ENCODE measurements at regions not wholly inside any gene's neighbourhood (a gene's known extent, or its start where the extent isn't known, plus 50 kb on each side); places are given as distances from the start of the nearest gene placed in this dataset.

- no peak for DNase-seq (ENCODE audit: low spot score)
Observed at GRCh38 chr15:95252404-95252803, 1021.0 kb downstream of the MCTP2 start.

GRCh38 chr15:95254263-95254662 is 1022.9 kb downstream of the MCTP2 start:
- DNase-seq (ENCODE audit: low spot score): no peak

GRCh38 chr15:95259513-95259912 is 1028.2 kb downstream of the MCTP2 start:
- DNase-seq (ENCODE audit: low spot score): peak; percentile 57

GRCh38 chr15:95259965-95260364 is 1028.6 kb downstream of the MCTP2 start:
- DNase-seq (ENCODE audit: low spot score): no peak

GRCh38 chr15:95260856-95261255 is 1029.5 kb downstream of the MCTP2 start:
- DNase-seq (ENCODE audit: low spot score): no peak

- no peak for DNase-seq (ENCODE audit: low spot score)
Observed at GRCh38 chr15:95261546-95261945, 1030.2 kb downstream of the MCTP2 start.

GRCh38 chr15:95261968-95262367 is 1030.6 kb downstream of the MCTP2 start:
- no peak for DNase-seq (ENCODE audit: low spot score)

- DNase-seq (ENCODE audit: low spot score): peak; percentile 66
Observed at GRCh38 chr15:95262866-95263564, 1031.7 kb downstream of the MCTP2 start.

GRCh38 chr15:95263751-95264150 is 1032.4 kb downstream of the MCTP2 start:
- no peak for DNase-seq (ENCODE audit: low spot score)

GRCh38 chr15:95265419-95265997 is 1034.1 kb downstream of the MCTP2 start:
- DNase-seq (ENCODE audit: low spot score): no peak

GRCh38 chr15:95266451-95267061 is 1035.2 kb downstream of the MCTP2 start:
- no peak for DNase-seq (ENCODE audit: low spot score)

GRCh38 chr15:95267481-95267880 is 1036.1 kb downstream of the MCTP2 start:
- DNase-seq (ENCODE audit: low spot score): no peak

GRCh38 chr15:95269242-95270183 is 1038.2 kb downstream of the MCTP2 start:
- no peak for DNase-seq (ENCODE audit: low spot score)

- no peak for DNase-seq (ENCODE audit: low spot score)
Observed at GRCh38 chr15:95274101-95274500, 1042.7 kb downstream of the MCTP2 start.

- no peak for DNase-seq (ENCODE audit: low spot score)
Observed at GRCh38 chr15:95277266-95277665, 1045.9 kb downstream of the MCTP2 start.

GRCh38 chr15:95278532-95279245 is 1047.3 kb downstream of the MCTP2 start:
- no peak for DNase-seq (ENCODE audit: low spot score)

GRCh38 chr15:95279277-95280019 is 1048.1 kb downstream of the MCTP2 start:
- DNase-seq (ENCODE audit: low spot score): no peak

GRCh38 chr15:95280711-95281110 is 1049.3 kb downstream of the MCTP2 start:
- no peak for DNase-seq (ENCODE audit: low spot score)

GRCh38 chr15:95281470-95281869 is 1049.0 kb upstream of the NR2F2 start:
- DNase-seq (ENCODE audit: low spot score): no peak

- DNase-seq (ENCODE audit: low spot score): no peak
Observed at GRCh38 chr15:95284492-95284891, 1046.0 kb upstream of the NR2F2 start.

GRCh38 chr15:95284933-95285421 is 1045.5 kb upstream of the NR2F2 start:
- no peak for DNase-seq (ENCODE audit: low spot score)
